Spleen (tissue), 7 donors: ENCODE measurements at regions not wholly inside any gene's neighbourhood (a gene's known extent, or its start where the extent isn't known, plus 50 kb on each side); places are given as distances from the start of the nearest gene placed in this dataset.

Source experiments
- CTCF ChIP-seq, 11 experiments: fragments of 200-600 bp in 7 of 11; fragments of 450-650 bp in 4 of 11; sonication (generic) in 4 of 11; IDR thresholded peaks in 8 of 11; conservative IDR thresholded peaks in 3 of 11; 1 replicate in 7 of 11; 2 replicates in 4 of 11; pipeline versions ENCODE4 v1.4.0 to v1.8.0; 2016 to 2021; ENCODE audit warnings: antibody characterized with exemption in 11 of 11, inconsistent platforms in 4 of 11, mild to moderate bottlenecking in 1 of 11
- POLR2A ChIP-seq, 3 donors: fragments of 450-650 bp; IDR thresholded peaks; one replicate each; pipeline ENCODE4 v1.5.1; 2017; ENCODE audit warnings: antibody characterized with exemption in 3 of 3, mild to moderate bottlenecking in 1 of 3
- donor health status: DM: no; HTN: no; CAD: no; lungs with moderate emphysema.
- donor health status: DM: no; HTN: no; CAD: no.
- donor health status: DM: no; HTN: no; CAD: no.

- TF ChIP-seq CTCF (IDR thresholded peaks at IDR 0.05 in 8 of 11, conservative IDR thresholded peaks at IDR 0.05 in 3 of 11) (no peak), POLR2A (IDR thresholded peaks at IDR 0.05) (no peak)
Observed at GRCh38 chr2:175576270-175576669, 394.8 kb upstream of the ATP5MC3 start.
